Esophagus (tissue), 2 donors: ENCODE measurements at regions not wholly inside any gene's neighbourhood (a gene's known extent, or its start where the extent isn't known, plus 50 kb on each side); places are given as distances from the start of the nearest gene placed in this dataset.
"Not testable (repeated sequence)": the region's sequence is repeated elsewhere in the genome, so short reads cannot be mapped to it uniquely, and the experiment has no call there.

Experiments
- H3K27ac ChIP-seq, 2 donors: one replicate each; pipeline ENCODE4 v1.5.1; 2013; ENCODE audit warnings: low read depth in 2 of 2, mild to moderate bottlenecking in 2 of 2, inconsistent platforms in 1 of 2, low read length in 1 of 2, moderate library complexity in 1 of 2
- H3K27me3 ChIP-seq, 2 donors: one replicate each; pipeline ENCODE4 v1.6.1; 2013; ENCODE audit warnings: low read length in 2 of 2, control low read depth in 1 of 2, mild to moderate bottlenecking in 1 of 2; ENCODE audit not compliant: insufficient read depth in 2 of 2, control insufficient read depth in 1 of 2
- H3K36me3 ChIP-seq, 2 donors: one replicate each; pipeline ENCODE4 v1.6.1; 2013; ENCODE audit warnings: low read length in 1 of 2; ENCODE audit not compliant: control insufficient read depth in 2 of 2, insufficient read depth in 2 of 2
- H3K4me1 ChIP-seq, 2 donors: one replicate each; pipeline ENCODE4 v1.6.1; 2013; ENCODE audit warnings: low read length in 1 of 2; ENCODE audit not compliant: control insufficient read depth in 2 of 2, insufficient read depth in 2 of 2
- H3K4me3 ChIP-seq, 2 donors: one replicate each; pipeline ENCODE4 v1.5.1; 2013; ENCODE audit warnings: low read length in 2 of 2, mild to moderate bottlenecking in 2 of 2, low read depth in 1 of 2, moderate library complexity in 1 of 2
- H3K9me3 ChIP-seq, 2 donors: one replicate each; pipeline ENCODE4 v1.6.1; 2013; ENCODE audit warnings: mild to moderate bottlenecking in 2 of 2, low read depth in 1 of 2, low read length in 1 of 2, moderate library complexity in 1 of 2; ENCODE audit not compliant: control insufficient read depth in 2 of 2, insufficient read depth in 1 of 2
- WGBS, 2 donors: extraction: QIAGEN DNeasy Blood & Tissue Kit; methylation state at CpG; one replicate each; pipeline ENCODE4 v1.1.7; 2013; 5-methylcytosine and 5-hydroxymethylcytosine counted together
- donor health status: healthy with polysubstance abuse.
- donor health status: Bipolar disorder and iron deficiency.

DNA sequence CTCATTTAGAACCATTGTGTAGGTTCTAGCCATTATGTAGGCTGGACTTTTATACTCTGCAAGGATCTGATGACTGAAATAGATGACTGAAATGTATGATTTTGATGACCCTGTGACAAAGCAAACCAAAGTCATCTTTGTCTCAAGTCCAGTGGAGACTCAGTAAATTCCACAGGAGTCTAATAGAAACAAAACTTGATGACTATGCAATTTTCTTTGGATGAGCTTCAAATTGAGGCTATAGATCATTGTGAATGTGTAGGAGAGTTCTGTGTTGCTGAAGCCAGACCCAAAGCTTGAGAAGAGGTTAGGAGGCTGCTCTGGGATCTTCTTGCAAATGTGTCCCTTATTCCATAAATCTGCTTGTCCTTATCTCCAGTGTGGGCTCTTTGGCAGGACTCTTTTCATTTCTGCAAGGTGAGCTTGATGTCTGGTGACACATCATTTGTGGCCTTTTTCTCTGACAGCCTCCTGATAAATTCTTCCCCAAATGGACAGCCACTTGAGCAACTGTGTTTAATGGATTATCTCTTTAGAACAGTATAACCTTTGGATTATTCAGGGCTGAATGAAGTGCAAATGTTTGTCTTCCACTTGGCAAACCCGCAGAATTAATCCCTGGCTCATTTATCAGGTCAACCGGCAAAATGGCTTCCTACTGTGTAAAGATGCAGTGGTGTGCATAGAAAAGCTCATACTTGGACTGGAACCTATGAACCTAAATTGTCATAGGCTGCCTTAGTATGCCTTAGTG is 235.1 kb upstream of the ANKH start:
- 59 to 65% methylated on average over 2 of the region's 2 CpGs for WGBS, 2 donors
- peaks cover 0 to 4% of the 10 kb centered on the region in 2 donors for H3K4me1 ChIP-seq
- H3K4me3 ChIP-seq, result no peak overlapping the region
- H3K27me3 ChIP-seq, result no peaks in the 10 kb centered on the region
- no peak overlapping the region for H3K27ac ChIP-seq
- no peaks in the 10 kb centered on the region for H3K36me3 ChIP-seq
- H3K9me3 ChIP-seq, result no peaks in the 10 kb centered on the region

DNA sequence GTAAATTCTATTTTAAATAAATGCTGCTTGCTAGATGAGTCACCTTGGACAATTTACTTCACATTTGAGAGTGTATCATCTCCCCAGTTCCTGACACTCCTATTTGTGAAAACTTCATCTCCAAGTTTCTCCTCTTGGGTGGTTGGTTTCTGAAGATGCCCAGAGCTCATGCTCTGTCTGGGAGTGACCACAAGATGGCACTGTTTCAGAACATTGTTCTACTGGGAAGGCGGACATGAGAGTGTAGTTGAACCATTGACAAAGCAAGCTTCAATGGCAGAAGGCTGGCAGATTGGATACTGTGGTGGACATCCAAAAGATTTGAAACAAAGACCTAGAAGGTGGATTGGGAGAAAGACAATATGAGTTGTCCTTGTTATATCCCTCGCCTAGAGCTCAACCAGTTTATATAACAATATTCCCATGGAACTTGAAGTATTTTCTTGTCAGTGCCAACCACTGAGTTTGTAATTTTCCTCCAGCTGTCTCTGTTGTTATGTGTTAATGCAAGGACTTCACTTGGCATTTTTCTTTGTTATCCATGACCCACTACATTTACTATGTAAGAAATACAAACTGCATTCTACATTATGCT is 234.3 kb upstream of the ANKH start:
- H3K36me3 ChIP-seq, result no peaks in the 10 kb centered on the region
- no peak overlapping the region for H3K4me3 ChIP-seq
- H3K27me3 ChIP-seq, result no peaks in the 10 kb centered on the region
- H3K4me1 ChIP-seq, result peaks cover 0 to 4% of the 10 kb centered on the region in 2 donors
- WGBS, 2 donors, result 50 to 53% methylated on average over 2 of the region's 2 CpGs
- no peaks in the 10 kb centered on the region for H3K9me3 ChIP-seq
- no peak overlapping the region for H3K27ac ChIP-seq

DNA sequence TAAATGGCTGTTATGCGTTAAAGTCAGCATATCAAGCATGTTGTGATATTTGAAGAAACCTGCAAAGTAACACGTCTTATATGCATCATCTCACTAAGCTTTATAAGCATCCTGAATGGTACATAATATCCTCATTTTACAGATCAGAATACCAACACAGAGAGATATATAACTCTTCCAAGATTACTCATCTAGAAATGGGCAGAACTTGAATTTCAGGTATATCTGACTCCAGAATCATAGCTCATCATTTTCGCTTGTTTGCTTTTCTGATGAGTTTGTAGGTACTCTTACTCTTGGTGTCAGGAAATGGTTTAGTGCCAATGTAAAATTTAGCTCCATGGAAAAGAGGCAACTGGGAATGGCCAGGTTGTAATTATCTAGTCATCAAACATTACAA is 232.3 kb upstream of the ANKH start:
- peak overlapping the region in 1 of 2 donors; percentile 8 for H3K27ac ChIP-seq
- no peaks in the 10 kb centered on the region for H3K36me3 ChIP-seq
- H3K4me3 ChIP-seq, result no peak overlapping the region
- H3K9me3 ChIP-seq, result no peaks in the 10 kb centered on the region
- WGBS, 2 donors, result 50 to 69% methylated on average over 3 of the region's 3 CpGs
- peaks cover 0 to 4% of the 10 kb centered on the region in 2 donors for H3K4me1 ChIP-seq
- H3K27me3 ChIP-seq, result no peaks in the 10 kb centered on the region

DNA sequence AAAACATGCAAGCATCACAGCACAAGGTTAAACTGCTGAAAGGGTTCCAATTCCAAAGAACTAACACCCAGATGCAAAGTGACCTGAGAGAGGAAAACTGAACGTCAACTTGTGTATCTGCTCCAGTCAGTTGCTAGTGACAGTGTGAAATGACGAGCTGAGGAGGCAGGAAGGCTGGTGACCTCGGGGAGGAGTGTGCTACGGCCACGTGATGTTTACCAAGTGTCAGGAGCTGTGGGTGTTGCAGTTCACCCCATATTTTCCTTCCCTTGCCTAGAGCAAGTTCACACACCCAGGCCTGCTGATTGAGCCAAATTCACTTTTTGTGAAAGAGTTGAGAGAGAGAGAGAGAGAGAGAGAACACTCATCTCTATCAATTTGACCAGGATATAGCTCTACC is 231.6 kb upstream of the ANKH start:
- Histone ChIP-seq H3K4me1 (peaks cover 0 to 4% of the 10 kb centered on the region in 2 donors), H3K4me3 (no peak overlapping the region), H3K27me3 (no peaks in the 10 kb centered on the region), H3K27ac (peak overlapping the region in 1 of 2 donors; percentile 39), H3K36me3 (no peaks in the 10 kb centered on the region), H3K9me3 (no peaks in the 10 kb centered on the region)
- 23 to 24% methylated on average over 5 of the region's 5 CpGs for WGBS, 2 donors

DNA sequence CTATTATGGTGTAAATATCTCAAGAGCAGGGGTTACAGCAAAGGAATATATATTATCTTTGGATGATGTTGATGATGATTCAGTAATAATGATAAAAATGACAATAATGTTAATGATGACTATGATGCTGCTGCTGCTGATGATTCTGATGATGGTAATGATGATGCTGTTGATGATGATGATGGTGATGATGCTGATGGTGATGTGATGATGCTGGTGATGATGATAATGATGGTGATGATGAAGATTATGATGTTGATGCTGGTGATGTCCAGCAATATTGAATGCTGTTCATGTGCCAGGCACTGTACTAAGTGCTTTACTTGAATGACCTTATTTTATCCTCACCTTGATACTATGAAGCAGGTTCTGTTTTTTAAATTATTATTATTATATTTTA is 226.0 kb upstream of the ANKH start:
- Histone ChIP-seq H3K36me3 (no peaks in the 10 kb centered on the region), H3K9me3 (no peaks in the 10 kb centered on the region), H3K4me1 (no peaks in the 10 kb centered on the region), H3K4me3 (no peak overlapping the region), H3K27ac (no peak overlapping the region), H3K27me3 (no peaks in the 10 kb centered on the region)

DNA sequence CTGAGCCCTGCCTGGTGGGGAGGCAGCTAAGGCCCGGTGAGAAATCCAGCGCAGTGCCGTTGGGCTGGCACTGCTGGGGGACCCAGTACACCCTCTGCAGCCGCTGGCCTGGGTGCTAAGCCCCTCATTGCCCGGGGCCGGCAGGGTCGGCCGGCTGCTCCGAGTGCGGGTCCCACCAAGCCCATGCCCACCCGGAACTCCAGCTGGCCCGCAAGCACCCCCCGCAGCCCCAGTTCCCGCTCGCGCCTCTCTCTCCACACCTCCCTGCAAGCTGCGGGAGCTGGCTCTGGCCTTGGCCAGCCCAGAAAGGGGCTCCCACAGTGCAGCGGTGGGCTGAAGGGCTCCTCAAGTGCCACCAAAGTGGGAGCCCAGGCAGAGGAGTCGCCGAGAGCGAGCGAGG is 225.1 kb upstream of the ANKH start:
- not testable (repeated sequence) for H3K4me3 ChIP-seq, H3K4me1 ChIP-seq, H3K36me3 ChIP-seq, H3K27ac ChIP-seq, H3K9me3 ChIP-seq, H3K27me3 ChIP-seq
- WGBS, 2 donors, result 95 to 96% methylated on average over 18 to 22 of the region's 22 CpGs

DNA sequence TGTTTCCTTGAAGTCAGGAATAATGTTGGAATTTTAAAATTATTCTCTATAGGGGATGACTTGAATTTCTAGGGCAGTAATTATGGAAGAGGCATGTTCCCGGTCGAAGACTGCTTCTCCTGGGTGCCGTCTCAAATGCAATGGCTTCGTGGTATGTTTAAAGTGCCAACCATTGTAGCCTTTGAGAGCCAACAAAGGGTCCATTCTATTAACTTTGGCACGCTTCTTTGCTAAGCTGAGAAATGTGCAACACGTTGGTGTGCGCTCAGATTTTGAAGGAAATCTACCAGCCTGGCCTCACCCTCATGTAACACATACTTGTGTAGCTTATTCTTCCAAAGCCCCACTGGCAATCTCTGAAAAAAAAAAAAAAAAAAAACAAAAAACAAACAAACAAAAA is 221.2 kb upstream of the ANKH start:
- H3K4me1 ChIP-seq, result no peaks in the 10 kb centered on the region
- H3K27ac ChIP-seq, result no peak overlapping the region
- no peaks in the 10 kb centered on the region for H3K9me3 ChIP-seq
- no peaks in the 10 kb centered on the region for H3K36me3 ChIP-seq
- 86 to 91% methylated on average over 7 of the region's 7 CpGs for WGBS, 2 donors
- H3K27me3 ChIP-seq, result no peaks in the 10 kb centered on the region
- H3K4me3 ChIP-seq, result no peak overlapping the region

DNA sequence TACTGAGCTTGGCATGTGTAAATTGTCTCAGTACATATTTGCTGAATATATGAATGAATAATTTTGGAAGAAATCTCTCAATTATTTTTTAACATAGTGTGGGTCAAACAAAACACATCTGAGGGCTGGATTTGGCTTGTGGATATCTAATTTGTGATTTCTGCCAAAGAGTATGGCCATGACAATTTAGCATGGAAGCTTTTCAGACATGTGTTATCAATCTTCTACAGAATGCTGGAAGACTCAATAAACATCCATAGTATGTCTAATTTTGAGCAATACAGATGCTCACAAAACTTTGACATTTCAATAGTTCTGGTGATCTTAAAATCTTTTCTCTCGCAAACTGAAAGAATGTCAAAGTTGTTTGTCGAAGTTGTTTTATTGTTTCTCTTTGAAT is 214.1 kb upstream of the ANKH start:
- no peak overlapping the region for H3K27ac ChIP-seq
- H3K27me3 ChIP-seq, result no peaks in the 10 kb centered on the region
- no peaks in the 10 kb centered on the region for H3K36me3 ChIP-seq
- H3K9me3 ChIP-seq, result no peaks in the 10 kb centered on the region
- H3K4me1 ChIP-seq, result no peaks in the 10 kb centered on the region
- no peak overlapping the region for H3K4me3 ChIP-seq
- whole genome bisulfite sequencing, 2 donors, result 83 to 92% methylated on average over 2 of the region's 2 CpGs

DNA sequence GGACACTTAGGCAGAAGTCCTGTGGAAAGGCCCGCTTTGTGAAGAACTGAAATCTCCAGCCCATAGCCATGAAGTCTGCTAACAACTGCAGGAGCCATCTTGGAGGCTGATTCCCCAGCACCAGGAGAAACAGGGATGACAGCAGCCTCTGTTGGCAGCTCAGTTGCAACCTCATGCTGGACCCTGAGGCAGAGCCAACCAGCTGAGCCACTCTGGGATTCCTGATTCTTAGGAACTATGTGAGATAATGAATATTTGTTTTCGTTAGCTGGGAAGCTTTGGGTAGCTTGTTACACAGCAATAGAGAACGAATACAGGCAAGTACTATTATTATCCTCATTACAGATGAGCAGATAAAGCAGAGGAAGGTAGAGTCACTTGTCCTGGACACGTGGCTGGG is 210.5 kb upstream of the ANKH start:
- H3K4me3 ChIP-seq, result no peak overlapping the region
- H3K36me3 ChIP-seq, result no peaks in the 10 kb centered on the region
- no peaks in the 10 kb centered on the region for H3K27me3 ChIP-seq
- 71 to 79% methylated on average over 4 of the region's 4 CpGs for WGBS, 2 donors
- H3K4me1 ChIP-seq, result peaks cover 0 to 4% of the 10 kb centered on the region in 2 donors
- H3K27ac ChIP-seq, result no peak overlapping the region
- no peaks in the 10 kb centered on the region for H3K9me3 ChIP-seq

DNA sequence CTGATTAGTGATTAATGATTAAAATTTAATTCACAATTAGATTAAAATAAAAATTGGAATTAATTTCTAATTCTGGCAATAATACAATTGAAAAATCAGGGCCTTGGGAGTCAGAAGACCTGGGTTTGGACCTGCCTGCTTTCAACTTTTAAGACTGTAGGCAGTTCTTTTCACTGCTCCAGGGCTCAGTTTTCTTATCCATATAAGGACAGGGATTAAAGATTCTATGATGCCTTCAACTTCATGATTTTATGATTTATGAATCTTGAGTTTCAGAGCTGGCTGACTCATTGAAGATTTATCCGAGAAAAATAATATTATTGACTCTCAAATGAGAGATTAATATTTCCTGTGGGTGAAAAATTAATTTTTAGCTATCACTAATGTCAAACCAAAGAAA is 208.6 kb upstream of the ANKH start:
- WGBS, 2 donors, result 33 to 37% methylated on average over 1 of the region's 1 CpG
- Histone ChIP-seq H3K27ac (no peak overlapping the region), H3K27me3 (no peaks in the 10 kb centered on the region), H3K4me1 (peaks cover 0 to 4% of the 10 kb centered on the region in 2 donors), H3K4me3 (no peak overlapping the region), H3K9me3 (no peaks in the 10 kb centered on the region), H3K36me3 (no peaks in the 10 kb centered on the region)
